NCI-H1048 (cell line): ENCODE measurements at regions not wholly inside any gene's neighbourhood (a gene's known extent, or its start where the extent isn't known, plus 50 kb on each side); places are given as distances from the start of the nearest gene placed in this dataset.
"Not testable (repeated sequence)": the region's sequence is repeated elsewhere in the genome, so short reads cannot be mapped to it uniquely, and the experiment has no call there.

ENCODE experiments used
- DNase-seq: peaks from one replicate; lab custom pipeline; 2025; lab: John Stamatoyannopoulos, UW

DNA sequence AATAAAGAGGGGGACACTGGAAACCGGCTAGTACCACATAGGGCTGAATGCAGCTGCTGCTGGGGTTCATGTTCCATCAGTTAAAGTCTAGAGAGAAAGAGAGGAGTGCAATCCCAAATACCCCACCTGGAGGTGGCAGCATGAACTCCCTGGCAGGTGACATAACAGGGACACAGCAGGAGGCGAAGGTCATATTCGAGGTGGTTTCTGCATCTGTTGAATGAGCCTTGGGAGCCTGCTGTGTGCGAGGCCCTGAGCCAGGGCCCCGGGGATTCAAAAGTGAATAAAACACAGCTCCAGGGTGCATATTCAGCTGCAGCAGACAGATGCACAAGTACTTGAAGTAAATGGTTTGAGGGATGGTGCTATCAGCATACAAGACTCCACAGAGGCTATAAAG is 456.8 kb downstream of the SETD4 start:
- no peak for DNase-seq

DNA sequence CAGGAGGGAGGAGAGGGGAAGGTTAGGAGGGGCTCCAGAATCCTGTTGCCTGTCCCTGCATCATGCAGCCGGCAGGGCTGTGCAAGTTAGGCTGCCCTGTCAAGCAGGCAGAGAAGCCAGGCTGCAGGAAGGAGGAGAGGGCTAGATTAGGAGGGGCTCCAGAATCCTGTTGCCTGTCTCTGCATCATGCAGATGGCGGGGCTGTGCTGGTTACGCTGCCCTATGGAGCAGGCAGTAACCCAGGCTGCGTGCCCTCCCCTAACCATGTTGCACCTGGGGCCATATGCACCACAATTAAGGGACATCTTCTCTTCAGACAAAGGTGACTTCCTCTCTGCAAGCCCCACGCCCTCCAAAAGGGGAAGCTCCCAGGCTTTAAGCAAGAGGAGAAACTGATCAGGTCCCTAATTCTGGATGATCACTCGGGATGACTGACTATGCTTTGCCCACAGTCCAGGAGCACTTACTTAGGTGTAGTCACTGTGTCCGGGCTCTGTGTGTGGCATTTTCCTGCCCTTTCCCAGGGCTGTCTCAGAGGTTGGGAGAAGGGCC is 457.4 kb downstream of the SETD4 start:
- DNase-seq = no peak

DNA sequence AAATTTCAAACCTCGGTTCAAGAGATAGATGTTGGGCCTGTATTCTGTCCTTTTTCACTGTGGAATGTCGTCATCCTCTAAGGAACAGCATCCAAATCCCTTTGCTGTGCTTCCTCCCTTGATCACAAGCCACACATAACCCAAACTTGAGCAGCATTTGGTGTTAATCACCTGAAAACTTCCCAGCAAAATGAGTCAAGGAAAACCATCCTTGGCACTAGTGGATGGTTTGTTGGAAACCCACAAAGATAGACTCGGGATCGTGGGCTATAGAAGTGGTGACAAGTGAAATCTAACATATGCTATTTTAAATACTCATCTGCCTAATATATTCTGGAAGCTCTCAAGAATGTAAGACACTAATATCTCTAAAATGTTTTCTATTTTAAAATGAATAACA is 459.1 kb downstream of the SETD4 start:
- no peak for DNase-seq

DNA sequence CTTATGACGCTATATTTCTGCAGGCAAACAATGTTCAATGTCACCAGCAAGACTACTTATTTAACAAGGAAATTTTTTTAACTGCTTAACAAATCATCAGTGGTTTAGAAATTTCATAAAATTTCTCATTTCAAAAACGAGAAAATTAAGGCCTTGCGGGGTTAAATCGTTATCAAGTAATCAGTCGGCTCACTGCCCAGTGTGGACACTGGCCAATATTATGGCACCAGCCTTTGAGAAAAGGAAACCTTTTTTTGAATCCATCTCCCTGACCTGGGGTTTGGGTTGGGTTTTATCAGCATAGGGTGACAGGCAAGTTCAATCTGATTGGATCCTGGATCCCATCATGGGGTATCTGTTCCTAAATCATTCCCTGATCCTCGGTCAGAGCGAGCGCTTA is 461.2 kb downstream of the SETD4 start:
- no peak for DNase-seq

DNA sequence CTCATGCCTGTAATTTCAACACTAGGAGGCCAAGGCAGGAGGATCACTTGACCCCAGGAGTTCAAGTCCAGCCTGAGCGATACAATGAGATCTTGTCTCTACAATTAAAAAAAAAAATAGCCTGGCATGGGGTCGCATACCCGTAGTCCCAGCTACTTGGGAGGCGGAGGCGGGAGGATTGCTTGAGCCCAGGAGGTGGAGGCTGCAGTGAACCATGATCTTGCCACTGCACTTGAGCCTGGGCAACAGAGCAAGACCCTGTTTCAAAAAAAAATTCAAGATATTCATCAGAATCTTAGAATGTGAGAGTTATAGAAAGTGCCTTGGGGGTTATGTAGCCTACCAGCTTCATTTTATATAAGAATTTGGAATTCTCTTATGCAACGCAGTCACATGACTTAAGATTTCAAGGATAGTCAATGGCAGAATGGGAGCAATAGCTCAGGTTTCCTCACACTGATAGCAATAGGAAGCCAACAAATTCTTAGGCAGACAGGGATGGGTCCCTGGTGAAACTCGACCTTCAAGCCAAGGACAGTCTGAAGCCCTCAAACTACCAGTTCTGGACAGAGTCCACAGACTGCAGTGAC is 462.5 kb downstream of the SETD4 start:
- DNase-seq = no peak

DNA sequence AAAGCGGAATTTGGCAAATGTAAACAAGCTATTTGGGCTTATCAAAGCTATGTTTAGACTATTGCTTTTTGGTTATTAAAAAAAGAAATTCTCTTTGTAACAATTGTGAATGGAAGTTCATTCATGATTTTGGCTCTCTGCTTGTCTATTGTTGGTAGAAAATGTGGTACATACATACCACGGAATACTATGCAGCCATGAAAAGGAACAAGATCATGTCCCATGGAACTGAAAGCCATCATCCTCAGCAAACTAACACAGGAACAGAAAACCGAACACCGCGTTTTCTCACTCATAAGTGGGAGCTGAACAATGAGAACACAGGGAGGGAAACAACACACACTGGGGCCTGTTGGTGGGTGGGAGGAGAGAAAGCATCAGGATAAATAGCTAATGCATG is 465.4 kb downstream of the SETD4 start:
- no peak for DNase-seq

DNA sequence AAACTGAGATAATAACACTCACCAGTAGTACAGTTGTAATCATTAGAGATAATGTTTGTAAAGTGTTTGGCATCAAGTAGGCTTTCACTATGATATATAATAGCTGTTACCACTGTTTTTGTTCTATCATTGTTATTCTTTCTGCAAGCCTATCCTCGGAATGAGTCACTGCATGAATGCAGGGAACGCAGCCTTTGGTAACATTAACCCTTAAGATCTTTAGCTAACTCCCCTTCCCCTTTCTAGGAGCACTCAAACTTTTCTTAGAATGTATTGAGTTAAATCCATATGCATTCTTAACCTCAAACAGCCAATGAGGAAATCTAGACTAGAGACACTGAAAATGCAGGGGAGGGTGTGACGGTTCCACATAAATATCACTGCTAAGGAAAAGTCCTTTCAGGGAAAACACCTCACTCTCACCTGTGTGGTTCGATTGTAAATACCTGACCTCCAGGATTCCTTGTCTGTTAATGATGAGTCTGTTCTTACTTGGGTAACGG is 467.3 kb downstream of the SETD4 start:
- DNase-seq = no peak

DNA sequence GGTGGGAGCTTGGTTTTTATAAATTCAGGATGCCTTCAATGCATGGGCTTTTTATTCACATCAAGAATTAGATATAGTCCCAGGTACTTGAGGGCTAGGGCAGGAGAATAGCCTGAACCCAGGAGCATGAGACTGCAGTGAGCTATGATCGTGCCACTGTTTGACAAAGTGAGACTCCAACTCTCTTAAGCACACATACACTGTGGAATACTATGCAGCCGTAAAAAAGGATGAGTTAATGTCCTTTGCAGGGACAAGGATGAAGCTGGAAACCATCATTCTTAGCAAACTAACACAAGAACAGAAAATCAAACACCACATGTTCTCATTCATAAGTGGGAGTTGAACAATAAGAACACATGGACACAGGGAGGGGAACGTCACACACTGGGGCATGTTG is 470.0 kb downstream of the SETD4 start:
- DNase-seq = not testable (repeated sequence)

DNA sequence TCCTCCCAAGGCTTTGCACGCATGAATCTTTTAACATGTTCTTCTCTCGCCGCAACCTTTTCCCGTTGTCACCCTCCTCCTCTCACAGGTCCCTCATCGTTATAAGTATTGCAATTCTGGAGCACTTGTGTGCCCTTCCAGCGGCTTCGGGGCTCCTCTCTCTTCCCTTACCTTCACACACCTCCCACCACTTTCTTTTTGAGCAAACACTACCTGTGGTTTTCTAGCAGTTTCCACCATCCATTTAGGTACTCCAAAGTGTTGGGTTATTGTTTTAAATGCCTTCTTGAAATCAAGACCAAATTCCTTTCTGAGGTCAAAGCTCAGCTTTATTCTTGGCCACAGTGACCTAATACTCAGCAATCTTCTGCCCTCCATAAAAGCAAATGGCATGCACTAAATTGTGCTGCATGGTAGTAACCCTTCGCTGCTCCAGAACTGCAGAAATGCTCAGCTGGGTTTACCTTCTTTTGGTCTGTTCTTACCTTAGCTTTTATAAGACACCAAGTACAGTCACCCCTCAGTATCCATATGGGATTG is 472.4 kb downstream of the SETD4 start:
- DNase-seq = no peak

DNA sequence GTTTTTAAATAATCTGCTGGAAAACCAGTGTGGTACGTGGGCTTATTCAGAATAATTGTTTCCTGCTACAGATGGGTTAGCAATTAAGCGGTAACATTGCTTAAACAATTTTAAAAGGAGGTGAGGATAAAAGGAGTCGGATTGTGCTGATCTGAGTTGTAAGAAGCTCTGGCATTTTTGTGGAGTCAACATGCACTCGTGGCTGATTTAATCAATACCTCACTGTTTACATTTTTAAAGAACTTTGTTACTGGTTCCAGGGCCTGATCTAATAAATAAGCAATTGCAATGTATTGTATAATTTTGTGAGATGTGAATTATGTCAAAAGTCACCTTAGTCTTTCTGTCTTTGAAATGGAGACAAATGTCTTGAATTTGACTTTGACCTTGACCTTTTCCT is 474.0 kb downstream of the SETD4 start:
- no peak for DNase-seq

DNA sequence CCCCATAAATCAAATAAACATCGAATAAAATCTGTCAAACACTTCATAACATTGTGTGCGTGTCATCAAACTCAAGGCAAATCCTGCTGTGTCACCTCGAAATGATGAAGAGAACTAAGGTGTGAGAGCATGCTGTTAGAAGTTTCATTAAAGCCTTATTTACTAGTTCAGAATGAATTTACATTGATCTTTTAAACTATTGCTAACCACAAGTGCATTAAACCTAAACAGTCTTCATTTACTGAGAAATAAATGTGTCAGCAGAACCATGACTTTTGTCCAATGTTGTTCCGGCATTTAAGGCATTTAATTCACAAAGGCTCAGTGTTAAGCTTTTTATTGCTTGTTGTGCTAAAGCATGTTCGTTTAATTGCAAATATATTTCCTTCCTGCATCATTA is 474.4 kb downstream of the SETD4 start:
- no peak for DNase-seq

DNA sequence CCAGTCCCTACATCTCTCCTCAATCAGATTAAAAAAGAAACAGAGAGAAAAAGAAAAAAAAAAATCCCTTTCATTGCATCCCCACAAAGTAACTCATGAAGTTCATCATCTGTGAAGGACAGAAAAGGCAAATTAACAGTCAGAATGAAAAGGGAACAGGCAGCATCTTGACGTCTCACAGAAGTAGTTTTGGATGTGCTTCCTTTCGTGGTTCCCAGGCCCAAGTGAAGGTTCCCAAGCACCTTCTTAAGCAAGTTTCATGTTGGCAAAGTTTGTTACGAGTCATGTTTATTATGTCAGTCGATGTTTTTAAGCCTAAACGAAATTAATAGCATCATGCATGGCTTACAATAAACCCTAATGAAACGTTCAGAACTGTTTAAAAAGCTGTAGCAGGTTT is 475.2 kb downstream of the SETD4 start:
- no peak for DNase-seq

DNA sequence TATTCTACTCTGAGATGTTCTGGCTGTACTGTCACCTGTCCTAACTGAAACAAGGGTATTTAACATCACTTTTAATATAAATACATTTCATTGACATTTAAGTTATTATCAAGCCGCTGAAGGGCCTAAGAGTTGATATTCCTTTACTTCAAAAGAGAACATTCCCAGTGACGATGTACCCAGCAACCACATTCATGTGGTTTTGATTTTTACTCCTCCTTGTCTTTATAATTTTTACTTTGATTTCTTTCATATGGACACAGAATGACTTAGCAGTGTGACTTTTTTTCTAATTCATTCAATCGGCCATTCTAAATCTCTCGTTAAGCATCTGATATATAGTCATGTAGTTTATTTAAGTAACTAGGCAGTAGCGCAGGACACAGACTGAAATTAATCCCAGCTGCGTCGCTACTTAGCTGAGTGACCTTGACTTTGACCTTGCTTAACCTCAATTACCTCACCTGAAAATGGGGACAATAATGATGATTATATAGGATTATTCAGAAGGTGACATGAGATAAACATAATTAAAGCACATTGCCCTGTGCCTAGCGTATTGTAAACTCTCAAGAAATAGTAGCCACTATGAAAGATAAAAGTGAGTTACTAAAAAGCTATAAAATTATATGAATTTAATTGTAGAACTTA is 476.6 kb downstream of the SETD4 start:
- DNase-seq = no peak

DNA sequence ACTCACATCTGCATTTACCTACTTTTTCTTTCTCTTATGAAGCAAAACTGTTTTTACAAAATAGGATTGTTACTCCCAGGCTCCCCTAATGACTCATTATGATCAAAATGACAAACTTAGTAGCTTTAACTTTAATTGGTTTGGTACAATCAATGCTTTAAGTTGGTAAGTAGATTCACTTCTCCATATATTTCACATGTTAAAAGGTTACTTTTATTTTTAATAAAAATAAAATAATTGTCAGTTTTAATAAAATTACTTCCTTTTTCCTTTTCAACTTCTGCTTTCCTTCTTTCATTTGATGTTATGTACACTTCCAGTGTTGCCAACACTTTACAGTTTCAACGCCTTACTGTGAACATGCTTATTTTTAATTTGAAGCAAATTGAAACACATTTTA is 477.6 kb downstream of the SETD4 start:
- no peak for DNase-seq

DNA sequence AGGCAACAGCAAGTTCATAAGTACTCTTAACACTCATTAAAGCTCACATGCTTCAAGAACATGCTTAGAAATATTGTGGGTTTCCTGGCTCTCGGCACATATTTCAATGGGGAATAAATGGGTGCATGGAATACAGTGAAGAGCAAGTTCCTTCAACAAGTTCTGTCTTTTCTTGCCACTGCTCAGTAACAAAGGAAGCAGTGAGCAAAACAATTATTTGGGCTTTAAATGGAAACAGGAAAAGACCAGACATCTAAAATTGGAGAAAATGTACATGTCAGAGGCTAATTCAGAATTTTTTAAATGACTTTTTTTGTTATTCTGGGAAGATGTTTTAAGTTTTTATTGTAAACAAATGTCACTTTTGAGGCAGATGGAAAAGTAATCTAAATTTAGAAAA is 478.7 kb downstream of the SETD4 start:
- DNase-seq = no peak

DNA sequence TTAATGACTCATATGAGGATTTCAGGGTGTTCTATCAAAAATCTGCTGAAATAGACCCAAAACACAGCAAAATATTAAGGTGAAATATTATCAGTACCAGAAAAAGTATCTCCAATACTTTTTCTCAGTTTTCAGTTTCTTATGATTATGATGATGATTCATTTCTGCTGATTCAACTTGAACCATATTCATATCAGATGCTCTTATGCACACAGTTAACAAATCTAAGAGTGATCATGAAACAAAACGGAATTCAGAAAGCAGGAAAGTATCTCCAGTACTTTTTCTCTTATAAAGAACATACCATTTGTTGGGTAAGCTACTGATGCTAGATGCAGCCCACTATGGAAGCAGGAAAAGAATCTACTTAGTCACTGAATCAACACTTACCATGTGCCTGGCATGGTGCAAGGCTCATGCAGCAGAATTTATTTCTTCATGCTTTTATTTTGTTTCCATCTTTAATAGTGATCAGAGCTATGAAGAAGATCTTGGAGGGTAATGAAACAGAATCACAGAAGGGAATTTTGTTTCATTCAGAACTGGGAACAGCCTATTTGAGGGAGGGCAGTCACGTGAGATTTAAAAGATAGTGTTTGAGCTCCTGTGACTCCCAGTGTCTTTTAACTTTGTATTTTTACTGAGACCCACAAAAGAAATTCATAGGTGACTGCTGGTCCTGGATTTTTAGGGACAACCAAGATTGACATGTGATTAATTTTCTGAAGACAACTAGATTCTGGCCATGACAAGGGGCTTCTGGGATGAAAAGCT is 480.6 kb downstream of the SETD4 start:
- DNase-seq = no peak

DNA sequence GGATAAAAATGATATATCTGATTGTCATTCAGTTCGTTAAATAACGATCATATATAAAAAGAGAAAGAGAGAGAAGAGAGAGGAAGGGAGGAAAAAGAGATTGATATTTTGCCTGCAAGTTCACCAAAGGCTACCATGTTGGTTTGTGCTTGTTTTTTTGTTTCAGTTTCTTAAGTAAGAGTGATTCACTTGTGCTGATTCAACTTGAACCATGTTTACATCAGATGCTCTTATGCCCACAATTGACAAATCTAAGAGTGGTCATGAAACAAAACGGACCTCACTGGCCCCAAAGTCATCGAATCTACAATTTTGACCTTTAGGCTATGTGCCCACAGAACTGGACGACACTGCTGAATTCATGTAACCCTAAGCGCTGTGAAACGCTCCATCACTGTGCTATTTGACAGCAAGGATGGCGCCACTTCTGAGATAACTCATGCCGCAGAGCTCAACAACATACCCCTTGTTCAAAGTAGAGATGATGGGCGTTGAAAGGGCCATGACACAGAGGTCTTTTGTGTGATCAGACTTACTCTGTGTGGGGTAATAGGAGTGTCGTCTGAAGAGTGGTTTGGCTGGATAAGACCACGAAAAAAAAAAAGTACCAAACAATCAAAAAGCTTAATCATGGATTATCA is 481.4 kb downstream of the SETD4 start:
- DNase-seq = no peak

DNA sequence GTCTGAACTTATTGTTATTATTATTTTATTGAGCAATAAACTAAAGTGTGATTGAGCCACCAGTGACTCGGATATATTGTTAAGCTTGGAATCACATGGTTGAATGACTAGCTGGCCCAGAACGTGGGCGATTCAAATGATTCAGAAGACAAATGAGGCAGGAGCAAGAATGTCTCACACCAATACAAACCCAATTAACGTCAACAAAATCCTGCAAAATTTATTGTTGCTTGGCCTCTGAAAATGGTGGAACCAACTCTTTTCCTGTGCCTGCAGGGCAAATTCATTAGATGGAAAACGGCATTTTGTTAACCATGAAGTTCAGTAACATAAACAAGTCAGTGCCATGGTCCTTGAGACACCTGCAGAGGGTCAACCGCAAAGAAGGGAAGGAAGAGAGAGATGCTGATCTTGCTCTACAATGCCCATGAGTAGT is 482.0 kb downstream of the SETD4 start:
- DNase-seq = no peak

DNA sequence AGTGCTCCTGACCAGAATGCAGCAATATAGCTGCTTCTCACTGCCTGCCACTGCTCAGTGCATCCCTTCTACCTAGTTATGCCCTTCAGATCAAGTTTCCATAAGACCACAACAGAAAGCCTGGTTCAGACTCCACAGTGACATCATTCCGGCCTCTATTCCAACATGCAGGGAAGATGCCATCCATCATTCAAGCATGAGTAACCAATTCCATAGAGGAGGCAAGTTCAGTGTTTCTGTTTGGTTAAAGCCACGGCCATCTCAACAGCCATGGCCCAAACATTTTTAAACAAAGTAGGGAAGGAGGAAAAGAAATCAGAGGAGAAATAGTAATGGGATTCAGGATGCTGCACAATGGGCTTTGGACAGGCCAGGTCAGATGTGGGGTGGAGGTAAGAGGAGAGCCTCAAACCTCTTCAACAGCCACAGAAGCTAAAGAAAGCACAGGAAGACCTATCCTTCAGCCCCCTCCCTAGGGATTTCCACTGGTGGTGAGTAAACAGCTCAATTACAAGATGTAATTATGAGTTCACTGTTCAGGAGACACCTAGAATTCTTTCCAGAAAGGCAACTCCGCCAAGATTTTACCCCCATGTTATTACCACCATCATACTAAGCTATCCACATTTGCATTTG is 484.9 kb downstream of the SETD4 start:
- DNase-seq = no peak

DNA sequence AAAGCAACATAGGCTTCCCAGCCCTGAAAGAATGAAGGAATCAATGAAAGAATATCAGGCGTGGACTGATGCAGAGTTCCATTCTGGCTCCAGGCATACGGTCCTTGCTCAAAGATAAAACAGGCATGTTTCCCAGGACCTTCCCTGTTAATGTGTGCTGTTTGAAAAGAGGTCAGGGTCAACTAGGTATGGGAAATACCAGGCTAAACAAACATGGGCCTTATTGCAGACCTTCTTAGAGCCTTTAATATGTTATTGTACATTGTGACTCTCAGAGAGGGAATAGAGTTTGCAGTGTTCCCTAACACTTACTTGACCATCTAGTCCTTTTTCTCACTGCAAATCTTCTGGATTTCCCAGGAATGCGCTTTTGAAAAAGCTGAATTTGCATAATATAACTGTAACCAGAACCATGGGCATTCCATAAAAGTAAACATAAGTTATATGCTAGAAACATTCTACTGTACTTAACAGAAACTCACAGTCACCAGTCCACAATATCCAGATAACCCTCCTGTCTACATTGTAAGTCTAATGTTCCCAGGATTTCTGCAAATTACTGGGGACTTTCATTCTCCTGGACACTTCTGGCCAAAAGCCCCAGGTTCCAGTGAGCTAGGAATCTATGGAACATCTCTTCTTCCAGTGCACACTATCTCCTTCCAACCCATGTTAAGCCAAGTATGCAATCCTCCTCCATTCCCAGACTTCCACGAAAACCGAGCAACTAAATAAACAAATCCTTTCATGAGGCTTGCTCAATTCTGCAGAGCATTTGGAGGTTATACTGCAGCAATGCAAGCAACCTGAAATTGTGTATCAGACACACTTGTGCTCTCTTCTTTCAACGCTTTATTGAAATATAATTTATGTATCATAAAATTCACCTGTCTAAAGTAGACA is 486.6 kb downstream of the SETD4 start:
- DNase-seq = no peak

DNA sequence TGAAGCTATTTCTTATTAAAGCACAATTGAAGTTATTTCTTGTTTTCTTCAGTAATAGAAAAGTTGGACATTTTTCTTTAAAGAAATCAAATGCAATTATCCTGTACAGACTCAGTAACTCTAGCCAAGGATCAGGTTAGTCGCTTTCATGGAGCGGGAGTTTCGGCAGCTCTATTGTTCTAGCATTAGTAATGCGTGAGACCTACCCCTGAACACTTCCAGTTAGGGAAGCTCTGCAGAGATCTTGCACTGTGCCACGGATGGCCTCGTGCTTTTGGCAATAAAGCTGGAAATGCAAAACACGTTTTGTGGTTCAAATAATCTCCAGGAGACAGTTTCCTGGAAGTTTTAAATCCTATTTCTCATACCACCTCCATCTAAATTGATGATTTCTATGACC is 488.4 kb downstream of the SETD4 start:
- DNase-seq = no peak
